Heart right ventricle (tissue), 16 donors: ENCODE measurements at regions not wholly inside any gene's neighbourhood (a gene's known extent, or its start where the extent isn't known, plus 50 kb on each side); places are given as distances from the start of the nearest gene placed in this dataset.

Experiments used
- ATAC-seq, 8 donors: fragments of 200-7000 bp; cut with Tn5 transposase; one replicate each; pipeline ENCODE4 v1.9.1; 2020; ENCODE audit warnings: mild to moderate bottlenecking in 8 of 8, moderate library complexity in 8 of 8, moderate number of reproducible peaks in 1 of 8
- DNase-seq, 2 donors: peaks; one replicate each; pipeline ENCODE4 v3.0.0-alpha.2; 2020
- H3K27ac ChIP-seq, 10 donors: fragments of 200-600 bp; sonication (generic) in 2 of 10; one replicate each; pipeline versions ENCODE4 v1.5.0 to v1.8.0; 2020 to 2022; ENCODE audit warnings: mild to moderate bottlenecking in 3 of 10
- H3K27me3 ChIP-seq, 7 donors: fragments of 200-600 bp; one replicate each; pipeline ENCODE4 v1.8.0; 2021 to 2022; ENCODE audit warnings: mild to moderate bottlenecking in 2 of 7
- H3K36me3 ChIP-seq, 9 donors: fragments of 200-600 bp; sonication (generic) in 1 of 9; one replicate each; pipeline versions ENCODE4 v1.5.0 to v1.8.0; 2020 to 2022; ENCODE audit warnings: mild to moderate bottlenecking in 2 of 9
- H3K4me1 ChIP-seq, 9 donors: fragments of 200-600 bp; sonication (generic) in 1 of 9; one replicate each; pipeline versions ENCODE4 v1.5.0 to v1.8.0; 2020 to 2022; ENCODE audit warnings: mild to moderate bottlenecking in 4 of 9
- H3K4me3 ChIP-seq, 10 donors: fragments of 200-600 bp; sonication (generic) in 2 of 10; one replicate each; pipeline versions ENCODE4 v1.5.0 to v1.8.0; 2020 to 2022; ENCODE audit warnings: mild to moderate bottlenecking in 7 of 10, moderate library complexity in 2 of 10
- H3K9me3 ChIP-seq, 11 donors: fragments of 200-600 bp in 10 of 11; sonication (generic) in 2 of 11; one replicate each; pipeline versions ENCODE4 v1.5.0 to v1.8.0; 2013 to 2022; ENCODE audit warnings: mild to moderate bottlenecking in 2 of 11, control low read depth in 1 of 11, moderate library complexity in 1 of 11
- WGBS, 2 donors: extraction: QIAGEN DNeasy Blood & Tissue Kit; methylation state at CpG; one replicate each; pipeline ENCODE4 v1.1.7; 2013; ENCODE audit warnings: inconsistent platforms in 1 of 2; 5-methylcytosine and 5-hydroxymethylcytosine counted together
- intact Hi-C, 10 donors: fragments of 100-400 bp; cut with DNase I; formaldehyde crosslinking; loops; one replicate each; pipeline versions ENCODE4 v1.11.1 to v1.14.2; 2022
- TF ChIP-seq, protein P1 (sequence below), 9 donors: fragments of 200-600 bp; sonication (generic) in 2 of 9; IDR thresholded peaks; one replicate each; pipeline versions ENCODE4 v1.5.0 to v1.8.0; 2021 to 2022; ENCODE audit warnings: antibody characterized with exemption in 9 of 9, mild to moderate bottlenecking in 5 of 9, moderate library complexity in 1 of 9
- donor health status: Arrhythmogenic right ventricular cardiomyopathy.
- donor health status: ischemic (EF 13 %, LVEDD 7.1; RV severe dilation, severe dysfunction).
- donor health status: healthy with polysubstance abuse.
- donor health status: DM: no; HTN: yes; CAD: no.
- donor health status: DM: no; HTN: no; CAD: no.
- donor health status: ischemic (EF 25% LVEDD 6.9; RV normal size, moderate dysfunction).
- donor health status: ischemic (EF 25% LVEDD 5.7; RV mildly dilated, moderate dysfunction).
- donor health status: healthy.
- donor health status: DM: yes; HTN: yes; CAD: no.
- donor health status: Ischemic cardiomyopathy.
- donor health status: ischemic (EF 35%, LVEDD 5.7; RV mildly dilated, moderate dysfunction).
- donor health status: nonischemic (EF 11% LVEDD 7.7; RV severe dilation, severe dysfunction).
- donor health status: DM: yes; HTN: yes; CAD: no.
- donor health status: PGD.
- donor health status: ischemic (EF 29% LVEDD 5.4; RV normal size, mild dysfunction).
- donor health status: nonischemic (EF 23%, LVEDD 6.1; RV moderate dilation, normal function).

DNA sequence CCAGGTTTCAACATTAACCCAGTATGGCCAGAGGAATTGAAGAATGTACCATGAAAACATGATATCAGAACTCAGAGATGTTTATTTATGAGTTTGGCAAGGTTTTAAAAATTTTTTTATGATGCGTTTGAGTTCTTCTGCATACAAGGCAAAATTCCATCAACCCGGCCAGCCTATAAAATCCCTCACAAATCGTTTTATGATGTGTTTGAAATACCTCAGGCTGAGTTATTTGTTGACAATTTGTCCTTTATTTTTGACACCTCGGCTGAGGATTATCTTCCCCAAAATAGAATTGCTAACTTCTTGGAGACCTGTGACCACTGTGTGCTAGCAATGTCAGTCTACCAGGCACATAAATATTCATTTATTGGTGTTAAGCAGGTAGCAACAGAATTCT lies 91.9 kb upstream of the SLC24A3 start:
- TF ChIP-seq, protein P1, sequence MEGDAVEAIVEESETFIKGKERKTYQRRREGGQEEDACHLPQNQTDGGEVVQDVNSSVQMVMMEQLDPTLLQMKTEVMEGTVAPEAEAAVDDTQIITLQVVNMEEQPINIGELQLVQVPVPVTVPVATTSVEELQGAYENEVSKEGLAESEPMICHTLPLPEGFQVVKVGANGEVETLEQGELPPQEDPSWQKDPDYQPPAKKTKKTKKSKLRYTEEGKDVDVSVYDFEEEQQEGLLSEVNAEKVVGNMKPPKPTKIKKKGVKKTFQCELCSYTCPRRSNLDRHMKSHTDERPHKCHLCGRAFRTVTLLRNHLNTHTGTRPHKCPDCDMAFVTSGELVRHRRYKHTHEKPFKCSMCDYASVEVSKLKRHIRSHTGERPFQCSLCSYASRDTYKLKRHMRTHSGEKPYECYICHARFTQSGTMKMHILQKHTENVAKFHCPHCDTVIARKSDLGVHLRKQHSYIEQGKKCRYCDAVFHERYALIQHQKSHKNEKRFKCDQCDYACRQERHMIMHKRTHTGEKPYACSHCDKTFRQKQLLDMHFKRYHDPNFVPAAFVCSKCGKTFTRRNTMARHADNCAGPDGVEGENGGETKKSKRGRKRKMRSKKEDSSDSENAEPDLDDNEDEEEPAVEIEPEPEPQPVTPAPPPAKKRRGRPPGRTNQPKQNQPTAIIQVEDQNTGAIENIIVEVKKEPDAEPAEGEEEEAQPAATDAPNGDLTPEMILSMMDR (IDR thresholded peaks at IDR 0.05) = no peak
- no peak overlapping the region for H3K4me3 ChIP-seq
- intact Hi-C loops = no loop called here
- no peaks in the 10 kb centered on the region for H3K27me3 ChIP-seq
- 70 to 73% methylated on average over 4 of the region's 4 CpGs for WGBS, 2 donors
- no peaks in the 10 kb centered on the region for H3K9me3 ChIP-seq
- ATAC-seq = no peak
- H3K4me1 ChIP-seq = no peaks in the 10 kb centered on the region
- H3K36me3 ChIP-seq = no peaks in the 10 kb centered on the region
- DNase-seq = no peak
- no peak overlapping the region for H3K27ac ChIP-seq

DNA sequence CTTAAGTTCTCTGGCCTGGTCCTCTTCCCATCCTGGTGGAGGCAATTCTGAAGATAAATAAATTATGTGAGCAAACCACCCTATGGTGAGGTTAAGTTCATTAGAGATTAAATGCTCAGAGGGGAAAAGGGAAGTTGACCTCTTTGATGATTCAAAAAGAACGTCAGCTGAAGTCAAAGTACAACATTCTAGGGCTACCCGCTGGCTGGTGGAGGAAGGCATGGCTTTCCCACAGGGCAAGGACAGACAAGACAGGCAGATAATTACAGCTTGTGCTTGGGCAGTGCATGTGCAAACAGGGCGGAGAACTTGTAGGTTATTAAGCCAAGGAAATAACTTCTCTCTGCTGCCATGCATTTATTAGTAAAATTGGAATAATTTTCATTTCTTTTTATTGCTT lies 91.0 kb upstream of the SLC24A3 start:
- intact Hi-C loops = no loop called here
- H3K27ac ChIP-seq = no peak overlapping the region
- H3K9me3 ChIP-seq = no peaks in the 10 kb centered on the region
- DNase-seq = no peak
- no peaks in the 10 kb centered on the region for H3K27me3 ChIP-seq
- no peak overlapping the region for H3K4me3 ChIP-seq
- WGBS, 2 donors = 81 to 82% methylated on average over 3 of the region's 3 CpGs
- H3K36me3 ChIP-seq = no peaks in the 10 kb centered on the region
- TF ChIP-seq, protein P1 (IDR thresholded peaks at IDR 0.05) = no peak
- H3K4me1 ChIP-seq = no peaks in the 10 kb centered on the region
- no peak for ATAC-seq

DNA sequence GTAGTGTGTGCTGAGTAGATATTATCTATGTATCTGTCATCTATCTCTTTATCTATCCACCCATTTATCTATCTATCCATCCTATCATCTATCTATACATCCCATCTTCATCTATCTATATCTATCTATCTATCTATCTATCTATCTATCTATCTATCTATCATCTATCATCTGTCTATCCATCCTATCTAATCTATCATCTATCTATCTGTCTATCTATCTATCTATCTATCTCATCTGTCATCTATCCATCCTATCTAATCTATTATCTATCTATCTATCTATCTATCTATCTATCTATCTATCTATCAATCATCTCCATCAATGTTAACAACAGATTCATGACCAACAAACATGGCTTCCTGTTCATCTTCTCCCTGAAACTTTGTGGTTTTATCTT lies 90.5 kb upstream of the SLC24A3 start:
- H3K9me3 ChIP-seq = no peaks in the 10 kb centered on the region
- DNase-seq (no peak), ATAC-seq (no peak)
- intact Hi-C loops = no loop called here
- no peak overlapping the region for H3K27ac ChIP-seq
- no peaks in the 10 kb centered on the region for H3K36me3 ChIP-seq
- H3K27me3 ChIP-seq = no peaks in the 10 kb centered on the region
- TF ChIP-seq, protein P1 (IDR thresholded peaks at IDR 0.05) = no peak
- H3K4me3 ChIP-seq = no peak overlapping the region
- H3K4me1 ChIP-seq = no peaks in the 10 kb centered on the region

DNA sequence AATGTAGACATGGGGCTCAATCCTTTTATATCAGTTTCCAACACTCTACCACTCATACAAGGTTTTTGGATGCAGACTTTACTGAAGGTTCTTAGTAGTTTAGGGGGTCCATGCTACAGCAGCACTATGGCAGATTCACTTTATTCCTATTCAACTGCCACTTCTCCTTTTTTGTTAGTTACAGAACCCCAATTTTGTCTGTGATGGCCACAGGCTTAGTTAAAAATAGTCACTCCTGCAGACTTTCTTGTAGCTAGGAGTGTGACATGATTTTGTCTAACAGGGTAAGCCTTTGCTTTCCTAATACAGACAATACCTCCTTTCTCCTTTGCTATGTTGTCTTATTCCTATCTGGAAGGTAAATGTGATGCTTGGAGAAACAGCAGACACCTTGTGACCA lies 90.0 kb upstream of the SLC24A3 start:
- Histone ChIP-seq H3K27ac (no peak overlapping the region), H3K27me3 (no peaks in the 10 kb centered on the region), H3K9me3 (no peaks in the 10 kb centered on the region), H3K36me3 (no peaks in the 10 kb centered on the region), H3K4me3 (no peak overlapping the region), H3K4me1 (no peaks in the 10 kb centered on the region)
- no peak for ATAC-seq
- DNase-seq = no peak
- intact Hi-C loops = no loop called here
- TF ChIP-seq, protein P1 (IDR thresholded peaks at IDR 0.05) = no peak

DNA sequence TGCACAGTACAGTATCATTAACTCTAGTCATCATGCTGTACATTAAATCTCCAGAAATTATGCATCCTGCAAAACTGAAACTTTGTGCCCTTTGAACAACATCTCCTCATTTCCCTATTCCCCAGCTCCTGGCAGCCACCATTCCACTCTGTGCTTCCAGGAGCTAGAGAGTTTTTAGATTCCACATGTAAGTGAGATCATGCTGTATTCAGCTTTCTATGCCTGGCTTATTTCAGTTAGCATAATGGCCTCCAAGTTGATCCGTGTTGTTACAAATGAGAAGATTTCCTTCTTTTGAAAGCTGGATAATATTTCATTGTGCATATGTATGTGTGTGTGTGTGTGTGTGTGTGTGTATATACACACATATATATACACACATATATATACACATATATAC lies 86.9 kb upstream of the SLC24A3 start:
- TF ChIP-seq, protein P1 (IDR thresholded peaks at IDR 0.05) = no peak
- H3K4me3 ChIP-seq = no peak overlapping the region
- H3K36me3 ChIP-seq = no peaks in the 10 kb centered on the region
- intact Hi-C loops = no loop called here
- H3K27ac ChIP-seq = no peak overlapping the region
- no peaks in the 10 kb centered on the region for H3K27me3 ChIP-seq
- 52 to 68% methylated on average over 1 of the region's 1 CpG for WGBS, 2 donors
- no peaks in the 10 kb centered on the region for H3K4me1 ChIP-seq
- no peak for ATAC-seq
- H3K9me3 ChIP-seq = no peaks in the 10 kb centered on the region
- no peak for DNase-seq
